HS-27A (cell line): ENCODE measurements at regions not wholly inside any gene's neighbourhood (a gene's known extent, or its start where the extent isn't known, plus 50 kb on each side); places are given as distances from the start of the nearest gene placed in this dataset.
"Not testable (repeated sequence)": the region's sequence is repeated elsewhere in the genome, so short reads cannot be mapped to it uniquely, and the experiment has no call there.

Experiments
- DNase-seq: peaks from one replicate; pipeline ENCODE4 v3.0.0-alpha.2; 2012; ENCODE audit warnings: low read depth, missing footprints

- DNase-seq = not testable (repeated sequence)
These were observed 93.0 kb upstream of the KIF26B start for GRCh38 chr1:245061808-245062207.

GRCh38 chr1:245060684-245061374, 94.0 kb upstream of the KIF26B start:
- DNase-seq = no peak

GRCh38 chr1:245059806-245060424, 94.9 kb upstream of the KIF26B start:
- DNase-seq = no peak

GRCh38 chr1:245058882-245059281, 95.9 kb upstream of the KIF26B start:
- DNase-seq = no peak

GRCh38 chr1:245058436-245058835, 96.3 kb upstream of the KIF26B start:
- DNase-seq = no peak

GRCh38 chr1:245056913-245057312, 97.9 kb upstream of the KIF26B start:
- DNase-seq = no peak

GRCh38 chr1:245056296-245056695, 98.5 kb upstream of the KIF26B start:
- DNase-seq = not testable (repeated sequence)

GRCh38 chr1:245055752-245056151, 99.0 kb upstream of the KIF26B start:
- no peak for DNase-seq

- no peak for DNase-seq
These were observed 100.1 kb upstream of the KIF26B start for GRCh38 chr1:245054507-245055270.

- no peak for DNase-seq
These were observed 100.7 kb upstream of the KIF26B start for GRCh38 chr1:245054105-245054504.

- no peak for DNase-seq
These were observed 102.5 kb upstream of the KIF26B start for GRCh38 chr1:245052258-245052657.

GRCh38 chr1:245051349-245052221, 103.2 kb upstream of the KIF26B start:
- DNase-seq = no peak

GRCh38 chr1:245046769-245047168, 108.0 kb upstream of the KIF26B start:
- no peak for DNase-seq

GRCh38 chr1:245046315-245046714, 108.5 kb upstream of the KIF26B start:
- DNase-seq = no peak

GRCh38 chr1:245045087-245045881, 109.5 kb upstream of the KIF26B start:
- no peak for DNase-seq

- DNase-seq = no peak
These were observed 111.2 kb upstream of the KIF26B start for GRCh38 chr1:245043611-245043940.

- no peak for DNase-seq
These were observed 113.6 kb upstream of the KIF26B start for GRCh38 chr1:245041058-245041698.

- DNase-seq = no peak
These were observed 115.6 kb upstream of the KIF26B start for GRCh38 chr1:245039196-245039595.

- no peak for DNase-seq
These were observed 118.7 kb upstream of the KIF26B start for GRCh38 chr1:245036102-245036501.

- DNase-seq = no peak
These were observed 123.7 kb upstream of the KIF26B start for GRCh38 chr1:245031041-245031440.

GRCh38 chr1:245026247-245026646, 128.5 kb upstream of the KIF26B start:
- DNase-seq = no peak
